GM23338 (cell line): ENCODE measurements at regions not wholly inside any gene's neighbourhood (a gene's known extent, or its start where the extent isn't known, plus 50 kb on each side); places are given as distances from the start of the nearest gene placed in this dataset.

ENCODE experiments used
- ATAC-seq: fragments of 200-7000 bp; cut with Tn5 transposase; 3 replicates; pipeline ENCODE4 v1.9.1; 2020
- DNase-seq: peaks from one replicate; pipeline ENCODE4 v3.0.0-alpha.2; 2015; ENCODE audit warnings: low spot score
- H2AFZ ChIP-seq: fragments of 200-600 bp; sonication (generic); 2 replicates; pipeline ENCODE4 v1.8.0; 2016; ENCODE audit warnings: antibody characterized with exemption, mild to moderate bottlenecking, moderate library complexity
- H3F3A ChIP-seq: fragments of 200-600 bp; sonication (generic); replicated peaks from 2 replicates; pipeline ENCODE4 v1.8.0; 2017; ENCODE audit warnings: antibody characterized with exemption, mixed run types, low read depth
- H3K27ac ChIP-seq: fragments of 200-600 bp; sonication (generic); 2 replicates; pipeline ENCODE4 v1.6.1; 2016; ENCODE audit warnings: low read depth
- H3K27me3 ChIP-seq: fragments of 200-600 bp; sonication (generic); 2 replicates; pipeline ENCODE4 v1.8.0; 2016; ENCODE audit warnings: mild to moderate bottlenecking, mixed run types, moderate library complexity; ENCODE audit not compliant: insufficient read depth
- H3K36me3 ChIP-seq: fragments of 200-600 bp; sonication (generic); 2 replicates; pipeline ENCODE4 v1.8.0; 2016; ENCODE audit warnings: mild to moderate bottlenecking; ENCODE audit not compliant: insufficient read depth
- H3K4me1 ChIP-seq: fragments of 200-600 bp; sonication (generic); 2 replicates; pipeline ENCODE4 v1.8.0; 2016; ENCODE audit warnings: mild to moderate bottlenecking, moderate library complexity; ENCODE audit not compliant: insufficient read depth
- H3K4me2 ChIP-seq: fragments of 200-600 bp; sonication (generic); 2 replicates; pipeline ENCODE4 v1.7.1; 2017; ENCODE audit warnings: mixed run types
- H3K4me3 ChIP-seq: fragments of 200-600 bp; sonication (generic); 2 replicates; pipeline ENCODE4 v1.6.1; 2016; ENCODE audit warnings: mixed run types
- H3K79me2 ChIP-seq: fragments of 200-600 bp; sonication (generic); replicated peaks from 2 replicates; pipeline ENCODE4 v1.8.0; 2017; ENCODE audit warnings: mild to moderate bottlenecking; ENCODE audit not compliant: insufficient read depth
- H3K9me2 ChIP-seq: fragments of 200-600 bp; sonication (generic); 2 replicates; pipeline ENCODE4 v1.8.0; 2017; ENCODE audit not compliant: insufficient read depth
- H4K20me1 ChIP-seq: fragments of 200-600 bp; sonication (generic); replicated peaks from 2 replicates; pipeline ENCODE4 v1.8.0; 2017; ENCODE audit warnings: mild to moderate bottlenecking; ENCODE audit not compliant: insufficient read depth
- H3K27ac Mint-ChIP-seq: 2 replicates; pipeline ENCODE4 v1.8.0; 2020; ENCODE audit warnings: inconsistent platforms, mild to moderate bottlenecking, moderate library complexity, mixed read lengths
- H3K27me3 Mint-ChIP-seq: 3 replicates; pipeline ENCODE4 v1.8.0; 2022; ENCODE audit warnings: low read depth, mild to moderate bottlenecking, moderate library complexity, mixed read lengths, inconsistent platforms; ENCODE audit not compliant: insufficient read depth, poor library complexity
- H3K36me3 Mint-ChIP-seq: 3 replicates; pipeline ENCODE4 v1.8.0; 2021; ENCODE audit warnings: low read depth, mild to moderate bottlenecking, inconsistent platforms, moderate library complexity, mixed read lengths
- H3K4me1 Mint-ChIP-seq: 3 replicates; pipeline ENCODE4 v1.8.0; 2020; ENCODE audit warnings: mild to moderate bottlenecking, inconsistent platforms, mixed read lengths
- H3K4me3 Mint-ChIP-seq: 3 replicates; pipeline ENCODE4 v1.8.0; 2021; ENCODE audit warnings: moderate library complexity, mild to moderate bottlenecking, inconsistent platforms, mixed read lengths
- H3K9me3 Mint-ChIP-seq: 3 replicates; pipeline ENCODE4 v1.8.0; 2020; ENCODE audit warnings: moderate library complexity, mild to moderate bottlenecking, inconsistent platforms, mixed read lengths
- CREB1 ChIP-seq: fragments of 250-450 bp; sonication (Bioruptor Pico); IDR thresholded peaks from 2 replicates; pipeline ENCODE4 v1.5.0; 2020; ENCODE audit warnings: low read depth, mild to moderate bottlenecking, moderate library complexity
- EZH2 ChIP-seq: fragments of 200-600 bp; sonication (generic); IDR thresholded peaks from one replicate; pipeline ENCODE4 v1.8.0; 2017; ENCODE audit warnings: antibody characterized with exemption, mild to moderate bottlenecking, low read depth; ENCODE audit not compliant: unreplicated experiment
- EZH2phosphoT487 ChIP-seq: fragments of 200-600 bp; sonication (generic); IDR thresholded peaks from one replicate; pipeline ENCODE4 v1.8.1; 2018; ENCODE audit warnings: antibody characterized with exemption; ENCODE audit not compliant: unreplicated experiment
- JUNB ChIP-seq: IDR thresholded peaks from one replicate; pipeline ENCODE4 v1.6.1; 2016; ENCODE audit warnings: antibody characterized with exemption; ENCODE audit not compliant: unreplicated experiment
- NANOG ChIP-seq: IDR thresholded peaks from 2 replicates; pipeline ENCODE4 v1.6.1; 2016; ENCODE audit warnings: antibody characterized with exemption, borderline replicate concordance
- POLR2AphosphoS5 ChIP-seq: IDR thresholded peaks from 2 replicates; pipeline ENCODE4 v1.6.1; 2016; ENCODE audit warnings: antibody characterized with exemption, low read depth
- STAT1 ChIP-seq: IDR thresholded peaks from one replicate; pipeline ENCODE4 v1.6.1; 2016; ENCODE audit warnings: antibody characterized with exemption; ENCODE audit not compliant: unreplicated experiment
- ZNF114 ChIP-seq: fragments of 250-450 bp; sonication (Bioruptor Pico); IDR thresholded peaks from 2 replicates; pipeline ENCODE4 v1.5.0; 2020; ENCODE audit warnings: mild to moderate bottlenecking, moderate library complexity
- ZNF331 ChIP-seq: fragments of 250-450 bp; sonication (Bioruptor Pico); IDR thresholded peaks from 2 replicates; pipeline ENCODE4 v1.5.0; 2020; ENCODE audit warnings: low read depth, mild to moderate bottlenecking, moderate library complexity
- TF ChIP-seq, protein P1 (sequence below), 2 experiments: fragments of 200-600 bp in 1 of 2; sonication (generic) in 1 of 2; conservative IDR thresholded peaks; 2 replicates each; pipeline versions ENCODE4 v1.5.1 to v1.6.1; 2016 to 2017; ENCODE audit warnings: antibody characterized with exemption in 2 of 2, low read depth in 2 of 2, mild to moderate bottlenecking in 2 of 2, moderate library complexity in 1 of 2
- TF ChIP-seq, protein P2 (sequence below): IDR thresholded peaks from 2 replicates; pipeline ENCODE4 v1.6.1; 2016; ENCODE audit warnings: antibody characterized with exemption
- TF ChIP-seq, protein P3 (sequence below): fragments of 250-450 bp; sonication (Bioruptor Pico); IDR thresholded peaks from 2 replicates; pipeline ENCODE4 v1.5.0; 2020; ENCODE audit warnings: mild to moderate bottlenecking, moderate library complexity
- TF ChIP-seq, protein P4 (sequence below): IDR thresholded peaks from one replicate; pipeline ENCODE4 v1.6.1; 2018; ENCODE audit warnings: antibody characterized with exemption; ENCODE audit not compliant: unreplicated experiment

DNA sequence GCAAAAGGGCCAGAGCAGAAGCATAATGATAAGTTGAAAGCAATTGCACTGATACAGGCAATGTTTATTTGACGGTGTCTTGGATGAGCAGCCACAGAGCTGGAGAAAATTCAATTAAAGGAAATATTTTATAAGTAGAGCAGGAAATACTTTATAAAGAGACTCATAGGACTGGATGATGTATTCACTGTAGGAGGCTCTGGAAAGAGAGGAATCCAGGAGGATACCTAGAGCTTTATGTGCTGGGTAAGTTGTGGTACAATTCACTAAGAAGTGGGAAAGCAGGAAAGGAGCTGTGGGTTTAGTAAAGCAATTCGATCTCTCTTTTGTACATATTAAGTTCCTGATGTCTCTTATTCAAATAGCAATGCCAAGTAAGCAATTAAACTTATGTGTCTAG is 86.3 kb downstream of the C6orf118 start:
- H4K20me1 ChIP-seq, result no peaks in the 10 kb centered on the region
- H3K79me2 ChIP-seq, result no peaks in the 10 kb centered on the region
- Mint-ChIP-seq H3K9me3 (peaks cover 6% of the 10 kb centered on the region; the same call in 2 of the 3 replicates), H3K4me1 (no peaks in the 10 kb centered on the region), H3K27ac (no peak overlapping the region), H3K27me3 (peaks cover 5% of the 10 kb centered on the region), H3K4me3 (no peak overlapping the region), H3K36me3 (no peaks in the 10 kb centered on the region)
- H3K36me3 ChIP-seq, result no peaks in the 10 kb centered on the region
- DNase-seq (no peak), ATAC-seq (no peak)
- TF ChIP-seq, protein P1, sequence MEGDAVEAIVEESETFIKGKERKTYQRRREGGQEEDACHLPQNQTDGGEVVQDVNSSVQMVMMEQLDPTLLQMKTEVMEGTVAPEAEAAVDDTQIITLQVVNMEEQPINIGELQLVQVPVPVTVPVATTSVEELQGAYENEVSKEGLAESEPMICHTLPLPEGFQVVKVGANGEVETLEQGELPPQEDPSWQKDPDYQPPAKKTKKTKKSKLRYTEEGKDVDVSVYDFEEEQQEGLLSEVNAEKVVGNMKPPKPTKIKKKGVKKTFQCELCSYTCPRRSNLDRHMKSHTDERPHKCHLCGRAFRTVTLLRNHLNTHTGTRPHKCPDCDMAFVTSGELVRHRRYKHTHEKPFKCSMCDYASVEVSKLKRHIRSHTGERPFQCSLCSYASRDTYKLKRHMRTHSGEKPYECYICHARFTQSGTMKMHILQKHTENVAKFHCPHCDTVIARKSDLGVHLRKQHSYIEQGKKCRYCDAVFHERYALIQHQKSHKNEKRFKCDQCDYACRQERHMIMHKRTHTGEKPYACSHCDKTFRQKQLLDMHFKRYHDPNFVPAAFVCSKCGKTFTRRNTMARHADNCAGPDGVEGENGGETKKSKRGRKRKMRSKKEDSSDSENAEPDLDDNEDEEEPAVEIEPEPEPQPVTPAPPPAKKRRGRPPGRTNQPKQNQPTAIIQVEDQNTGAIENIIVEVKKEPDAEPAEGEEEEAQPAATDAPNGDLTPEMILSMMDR (conservative IDR thresholded peaks at IDR 0.05; ENCODE audit: low read depth in 2 of 2), result no peak
- TF ChIP-seq ZNF114 (CRISPR knock-in tag), result no peak
- no peak for TF ChIP-seq STAT1
- TF ChIP-seq NANOG, result no peak
- TF ChIP-seq EZH2phosphoT487, result no peak
- TF ChIP-seq, protein P2, sequence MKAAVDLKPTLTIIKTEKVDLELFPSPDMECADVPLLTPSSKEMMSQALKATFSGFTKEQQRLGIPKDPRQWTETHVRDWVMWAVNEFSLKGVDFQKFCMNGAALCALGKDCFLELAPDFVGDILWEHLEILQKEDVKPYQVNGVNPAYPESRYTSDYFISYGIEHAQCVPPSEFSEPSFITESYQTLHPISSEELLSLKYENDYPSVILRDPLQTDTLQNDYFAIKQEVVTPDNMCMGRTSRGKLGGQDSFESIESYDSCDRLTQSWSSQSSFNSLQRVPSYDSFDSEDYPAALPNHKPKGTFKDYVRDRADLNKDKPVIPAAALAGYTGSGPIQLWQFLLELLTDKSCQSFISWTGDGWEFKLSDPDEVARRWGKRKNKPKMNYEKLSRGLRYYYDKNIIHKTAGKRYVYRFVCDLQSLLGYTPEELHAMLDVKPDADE, result no peak
- TF ChIP-seq CREB1, result no peak
- no peak for TF ChIP-seq ZNF331
- TF ChIP-seq JUNB, result no peak
- TF ChIP-seq EZH2, result no peak
- TF ChIP-seq, protein P3, sequence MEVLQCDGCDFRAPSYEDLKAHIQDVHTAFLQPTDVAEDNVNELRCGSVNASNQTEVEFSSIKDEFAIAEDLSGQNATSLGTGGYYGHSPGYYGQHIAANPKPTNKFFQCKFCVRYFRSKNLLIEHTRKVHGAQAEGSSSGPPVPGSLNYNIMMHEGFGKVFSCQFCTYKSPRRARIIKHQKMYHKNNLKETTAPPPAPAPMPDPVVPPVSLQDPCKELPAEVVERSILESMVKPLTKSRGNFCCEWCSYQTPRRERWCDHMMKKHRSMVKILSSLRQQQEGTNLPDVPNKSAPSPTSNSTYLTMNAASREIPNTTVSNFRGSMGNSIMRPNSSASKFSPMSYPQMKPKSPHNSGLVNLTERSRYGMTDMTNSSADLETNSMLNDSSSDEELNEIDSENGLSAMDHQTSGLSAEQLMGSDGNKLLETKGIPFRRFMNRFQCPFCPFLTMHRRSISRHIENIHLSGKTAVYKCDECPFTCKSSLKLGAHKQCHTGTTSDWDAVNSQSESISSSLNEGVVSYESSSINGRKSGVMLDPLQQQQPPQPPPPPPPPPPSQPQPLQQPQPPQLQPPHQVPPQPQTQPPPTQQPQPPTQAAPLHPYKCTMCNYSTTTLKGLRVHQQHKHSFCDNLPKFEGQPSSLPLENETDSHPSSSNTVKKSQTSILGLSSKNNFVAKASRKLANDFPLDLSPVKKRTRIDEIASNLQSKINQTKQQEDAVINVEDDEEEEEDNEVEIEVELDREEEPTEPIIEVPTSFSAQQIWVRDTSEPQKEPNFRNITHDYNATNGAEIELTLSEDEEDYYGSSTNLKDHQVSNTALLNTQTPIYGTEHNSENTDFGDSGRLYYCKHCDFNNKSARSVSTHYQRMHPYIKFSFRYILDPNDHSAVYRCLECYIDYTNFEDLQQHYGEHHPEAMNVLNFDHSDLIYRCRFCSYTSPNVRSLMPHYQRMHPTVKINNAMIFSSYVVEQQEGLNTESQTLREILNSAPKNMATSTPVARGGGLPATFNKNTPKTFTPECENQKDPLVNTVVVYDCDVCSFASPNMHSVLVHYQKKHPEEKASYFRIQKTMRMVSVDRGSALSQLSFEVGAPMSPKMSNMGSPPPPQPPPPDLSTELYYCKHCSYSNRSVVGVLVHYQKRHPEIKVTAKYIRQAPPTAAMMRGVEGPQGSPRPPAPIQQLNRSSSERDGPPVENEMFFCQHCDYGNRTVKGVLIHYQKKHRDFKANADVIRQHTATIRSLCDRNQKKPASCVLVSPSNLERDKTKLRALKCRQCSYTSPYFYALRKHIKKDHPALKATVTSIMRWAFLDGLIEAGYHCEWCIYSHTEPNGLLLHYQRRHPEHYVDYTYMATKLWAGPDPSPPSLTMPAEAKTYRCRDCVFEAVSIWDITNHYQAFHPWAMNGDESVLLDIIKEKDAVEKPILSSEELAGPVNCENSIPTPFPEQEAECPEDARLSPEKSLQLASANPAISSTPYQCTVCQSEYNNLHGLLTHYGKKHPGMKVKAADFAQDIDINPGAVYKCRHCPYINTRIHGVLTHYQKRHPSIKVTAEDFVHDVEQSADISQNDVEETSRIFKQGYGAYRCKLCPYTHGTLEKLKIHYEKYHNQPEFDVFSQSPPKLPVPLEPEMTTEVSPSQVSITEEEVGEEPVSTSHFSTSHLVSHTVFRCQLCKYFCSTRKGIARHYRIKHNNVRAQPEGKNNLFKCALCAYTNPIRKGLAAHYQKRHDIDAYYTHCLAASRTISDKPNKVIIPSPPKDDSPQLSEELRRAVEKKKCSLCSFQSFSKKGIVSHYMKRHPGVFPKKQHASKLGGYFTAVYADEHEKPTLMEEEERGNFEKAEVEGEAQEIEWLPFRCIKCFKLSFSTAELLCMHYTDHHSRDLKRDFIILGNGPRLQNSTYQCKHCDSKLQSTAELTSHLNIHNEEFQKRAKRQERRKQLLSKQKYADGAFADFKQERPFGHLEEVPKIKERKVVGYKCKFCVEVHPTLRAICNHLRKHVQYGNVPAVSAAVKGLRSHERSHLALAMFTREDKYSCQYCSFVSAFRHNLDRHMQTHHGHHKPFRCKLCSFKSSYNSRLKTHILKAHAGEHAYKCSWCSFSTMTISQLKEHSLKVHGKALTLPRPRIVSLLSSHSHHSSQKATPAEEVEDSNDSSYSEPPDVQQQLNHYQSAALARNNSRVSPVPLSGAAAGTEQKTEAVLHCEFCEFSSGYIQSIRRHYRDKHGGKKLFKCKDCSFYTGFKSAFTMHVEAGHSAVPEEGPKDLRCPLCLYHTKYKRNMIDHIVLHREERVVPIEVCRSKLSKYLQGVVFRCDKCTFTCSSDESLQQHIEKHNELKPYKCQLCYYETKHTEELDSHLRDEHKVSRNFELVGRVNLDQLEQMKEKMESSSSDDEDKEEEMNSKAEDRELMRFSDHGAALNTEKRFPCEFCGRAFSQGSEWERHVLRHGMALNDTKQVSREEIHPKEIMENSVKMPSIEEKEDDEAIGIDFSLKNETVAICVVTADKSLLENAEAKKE (CRISPR knock-in tag), result no peak
- TF ChIP-seq, protein P4, sequence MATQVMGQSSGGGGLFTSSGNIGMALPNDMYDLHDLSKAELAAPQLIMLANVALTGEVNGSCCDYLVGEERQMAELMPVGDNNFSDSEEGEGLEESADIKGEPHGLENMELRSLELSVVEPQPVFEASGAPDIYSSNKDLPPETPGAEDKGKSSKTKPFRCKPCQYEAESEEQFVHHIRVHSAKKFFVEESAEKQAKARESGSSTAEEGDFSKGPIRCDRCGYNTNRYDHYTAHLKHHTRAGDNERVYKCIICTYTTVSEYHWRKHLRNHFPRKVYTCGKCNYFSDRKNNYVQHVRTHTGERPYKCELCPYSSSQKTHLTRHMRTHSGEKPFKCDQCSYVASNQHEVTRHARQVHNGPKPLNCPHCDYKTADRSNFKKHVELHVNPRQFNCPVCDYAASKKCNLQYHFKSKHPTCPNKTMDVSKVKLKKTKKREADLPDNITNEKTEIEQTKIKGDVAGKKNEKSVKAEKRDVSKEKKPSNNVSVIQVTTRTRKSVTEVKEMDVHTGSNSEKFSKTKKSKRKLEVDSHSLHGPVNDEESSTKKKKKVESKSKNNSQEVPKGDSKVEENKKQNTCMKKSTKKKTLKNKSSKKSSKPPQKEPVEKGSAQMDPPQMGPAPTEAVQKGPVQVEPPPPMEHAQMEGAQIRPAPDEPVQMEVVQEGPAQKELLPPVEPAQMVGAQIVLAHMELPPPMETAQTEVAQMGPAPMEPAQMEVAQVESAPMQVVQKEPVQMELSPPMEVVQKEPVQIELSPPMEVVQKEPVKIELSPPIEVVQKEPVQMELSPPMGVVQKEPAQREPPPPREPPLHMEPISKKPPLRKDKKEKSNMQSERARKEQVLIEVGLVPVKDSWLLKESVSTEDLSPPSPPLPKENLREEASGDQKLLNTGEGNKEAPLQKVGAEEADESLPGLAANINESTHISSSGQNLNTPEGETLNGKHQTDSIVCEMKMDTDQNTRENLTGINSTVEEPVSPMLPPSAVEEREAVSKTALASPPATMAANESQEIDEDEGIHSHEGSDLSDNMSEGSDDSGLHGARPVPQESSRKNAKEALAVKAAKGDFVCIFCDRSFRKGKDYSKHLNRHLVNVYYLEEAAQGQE, result no peak
- no peak for TF ChIP-seq POLR2AphosphoS5
- no peak overlapping the region for H2AFZ ChIP-seq
- H3K4me3 ChIP-seq, result no peak overlapping the region
- no peaks in the 10 kb centered on the region for H3F3A ChIP-seq
- H3K27ac ChIP-seq, result no peak overlapping the region
- H3K9me2 ChIP-seq, result 0 out of 2 replicates have a peak, but pooled peaks cover 7% of the 10 kb centered on the region
- H3K4me1 ChIP-seq, result no peaks in the 10 kb centered on the region
- H3K27me3 ChIP-seq, result no peaks in the 10 kb centered on the region
- H3K4me2 ChIP-seq, result no peak overlapping the region
